ENCODE measurements at regions not wholly inside any gene's neighbourhood (a gene's known extent, or its start where the extent isn't known, plus 50 kb on each side); places are given as distances from the start of the nearest gene placed in this dataset.

GRCh38 chr4:29970626-29971025 is 749.5 kb upstream of the PCDH7 start:
- no peak for TF ChIP-seq CTCF (tag by site-specific recombination; IDR thresholded peaks at IDR 0.05)
- TF ChIP-seq ZBTB8A (tag by site-specific recombination; IDR thresholded peaks at IDR 0.05), result no peak
- TF ChIP-seq ZNF621 (tag by site-specific recombination; IDR thresholded peaks at IDR 0.05), result no peak
- no peak for TF ChIP-seq ZBTB44 (tag by site-specific recombination; IDR thresholded peaks at IDR 0.05)
